GM23338 (cell line): ENCODE measurements at regions not wholly inside any gene's neighbourhood (a gene's known extent, or its start where the extent isn't known, plus 50 kb on each side); places are given as distances from the start of the nearest gene placed in this dataset.
A peak's percentile ranks its signal among the peaks of the same experiment; 100 is the strongest.

ENCODE experiments used
- ATAC-seq: fragments of 200-7000 bp; cut with Tn5 transposase; 3 replicates; pipeline ENCODE4 v1.9.1; 2020
- DNase-seq: peaks from one replicate; pipeline ENCODE4 v3.0.0-alpha.2; 2015; ENCODE audit warnings: low spot score
- H2AFZ ChIP-seq: fragments of 200-600 bp; sonication (generic); 2 replicates; pipeline ENCODE4 v1.8.0; 2016; ENCODE audit warnings: antibody characterized with exemption, mild to moderate bottlenecking, moderate library complexity
- H3F3A ChIP-seq: fragments of 200-600 bp; sonication (generic); replicated peaks from 2 replicates; pipeline ENCODE4 v1.8.0; 2017; ENCODE audit warnings: antibody characterized with exemption, mixed run types, low read depth
- H3K27ac ChIP-seq: fragments of 200-600 bp; sonication (generic); 2 replicates; pipeline ENCODE4 v1.6.1; 2016; ENCODE audit warnings: low read depth
- H3K27me3 ChIP-seq: fragments of 200-600 bp; sonication (generic); 2 replicates; pipeline ENCODE4 v1.8.0; 2016; ENCODE audit warnings: mild to moderate bottlenecking, mixed run types, moderate library complexity; ENCODE audit not compliant: insufficient read depth
- H3K36me3 ChIP-seq: fragments of 200-600 bp; sonication (generic); 2 replicates; pipeline ENCODE4 v1.8.0; 2016; ENCODE audit warnings: mild to moderate bottlenecking; ENCODE audit not compliant: insufficient read depth
- H3K4me1 ChIP-seq: fragments of 200-600 bp; sonication (generic); 2 replicates; pipeline ENCODE4 v1.8.0; 2016; ENCODE audit warnings: mild to moderate bottlenecking, moderate library complexity; ENCODE audit not compliant: insufficient read depth
- H3K4me2 ChIP-seq: fragments of 200-600 bp; sonication (generic); 2 replicates; pipeline ENCODE4 v1.7.1; 2017; ENCODE audit warnings: mixed run types
- H3K4me3 ChIP-seq: fragments of 200-600 bp; sonication (generic); 2 replicates; pipeline ENCODE4 v1.6.1; 2016; ENCODE audit warnings: mixed run types
- H3K79me2 ChIP-seq: fragments of 200-600 bp; sonication (generic); replicated peaks from 2 replicates; pipeline ENCODE4 v1.8.0; 2017; ENCODE audit warnings: mild to moderate bottlenecking; ENCODE audit not compliant: insufficient read depth
- H3K9me2 ChIP-seq: fragments of 200-600 bp; sonication (generic); 2 replicates; pipeline ENCODE4 v1.8.0; 2017; ENCODE audit not compliant: insufficient read depth
- H4K20me1 ChIP-seq: fragments of 200-600 bp; sonication (generic); replicated peaks from 2 replicates; pipeline ENCODE4 v1.8.0; 2017; ENCODE audit warnings: mild to moderate bottlenecking; ENCODE audit not compliant: insufficient read depth
- H3K27ac Mint-ChIP-seq: 2 replicates; pipeline ENCODE4 v1.8.0; 2020; ENCODE audit warnings: inconsistent platforms, mild to moderate bottlenecking, moderate library complexity, mixed read lengths
- H3K27me3 Mint-ChIP-seq: 3 replicates; pipeline ENCODE4 v1.8.0; 2022; ENCODE audit warnings: low read depth, mild to moderate bottlenecking, moderate library complexity, mixed read lengths, inconsistent platforms; ENCODE audit not compliant: insufficient read depth, poor library complexity
- H3K36me3 Mint-ChIP-seq: 3 replicates; pipeline ENCODE4 v1.8.0; 2021; ENCODE audit warnings: low read depth, mild to moderate bottlenecking, inconsistent platforms, moderate library complexity, mixed read lengths
- H3K4me1 Mint-ChIP-seq: 3 replicates; pipeline ENCODE4 v1.8.0; 2020; ENCODE audit warnings: mild to moderate bottlenecking, inconsistent platforms, mixed read lengths
- H3K4me3 Mint-ChIP-seq: 3 replicates; pipeline ENCODE4 v1.8.0; 2021; ENCODE audit warnings: moderate library complexity, mild to moderate bottlenecking, inconsistent platforms, mixed read lengths
- H3K9me3 Mint-ChIP-seq: 3 replicates; pipeline ENCODE4 v1.8.0; 2020; ENCODE audit warnings: moderate library complexity, mild to moderate bottlenecking, inconsistent platforms, mixed read lengths
- CREB1 ChIP-seq: fragments of 250-450 bp; sonication (Bioruptor Pico); IDR thresholded peaks from 2 replicates; pipeline ENCODE4 v1.5.0; 2020; ENCODE audit warnings: low read depth, mild to moderate bottlenecking, moderate library complexity
- ETS1 ChIP-seq: IDR thresholded peaks from 2 replicates; pipeline ENCODE4 v1.6.1; 2016; ENCODE audit warnings: antibody characterized with exemption
- EZH2 ChIP-seq: fragments of 200-600 bp; sonication (generic); IDR thresholded peaks from one replicate; pipeline ENCODE4 v1.8.0; 2017; ENCODE audit warnings: antibody characterized with exemption, mild to moderate bottlenecking, low read depth; ENCODE audit not compliant: unreplicated experiment
- EZH2phosphoT487 ChIP-seq: fragments of 200-600 bp; sonication (generic); IDR thresholded peaks from one replicate; pipeline ENCODE4 v1.8.1; 2018; ENCODE audit warnings: antibody characterized with exemption; ENCODE audit not compliant: unreplicated experiment
- JUNB ChIP-seq: IDR thresholded peaks from one replicate; pipeline ENCODE4 v1.6.1; 2016; ENCODE audit warnings: antibody characterized with exemption; ENCODE audit not compliant: unreplicated experiment
- REST ChIP-seq: IDR thresholded peaks from one replicate; pipeline ENCODE4 v1.6.1; 2018; ENCODE audit warnings: antibody characterized with exemption; ENCODE audit not compliant: unreplicated experiment
- ZNF114 ChIP-seq: fragments of 250-450 bp; sonication (Bioruptor Pico); IDR thresholded peaks from 2 replicates; pipeline ENCODE4 v1.5.0; 2020; ENCODE audit warnings: mild to moderate bottlenecking, moderate library complexity
- ZNF462 ChIP-seq: fragments of 250-450 bp; sonication (Bioruptor Pico); IDR thresholded peaks from 2 replicates; pipeline ENCODE4 v1.5.0; 2020; ENCODE audit warnings: mild to moderate bottlenecking, moderate library complexity

- TF ChIP-seq ZNF462 (CRISPR knock-in tag) (no peak), REST (no peak), CREB1 (CRISPR knock-in tag) (no peak)
Observed at GRCh38 chr11:16609769-16610168, 128.7 kb upstream of the C11orf58 start (continued).

GRCh38 chr11:16607675-16608644, 130.5 kb upstream of the C11orf58 start:
- Mint-ChIP-seq H3K9me3 (no peaks in the 10 kb centered on the region; the same call in 2 of the 3 replicates), H3K4me1 (peaks cover 39% of the 10 kb centered on the region), H3K27me3 (peaks cover 37% of the 10 kb centered on the region), H3K27ac (no peak overlapping the region), H3K4me3 (no peak overlapping the region), H3K36me3 (no peaks in the 10 kb centered on the region)
- Histone ChIP-seq H3K4me3 (peak overlapping the region; percentile 76), H3K9me2 (no peaks in the 10 kb centered on the region), H3K4me2 (peak overlapping the region; percentile 98), H3K36me3 (no peaks in the 10 kb centered on the region), H3K27me3 (peaks cover 100% of the 10 kb centered on the region), H4K20me1 (peaks cover 39% of the 10 kb centered on the region), H3K4me1 (peaks cover 34% of the 10 kb centered on the region), H3K79me2 (no peaks in the 10 kb centered on the region), H3K27ac (no peak overlapping the region), H3F3A (peaks cover 4% of the 10 kb centered on the region; the same call in 1 of the 2 replicates), H2AFZ (peak overlapping the region; percentile 76)
- peak; percentile 26 for ATAC-seq
- DNase-seq: peak; percentile 87
- TF ChIP-seq ETS1 (no peak), EZH2 (peak; percentile 74), ZNF114 (no peak), REST (no peak), EZH2phosphoT487 (no peak), JUNB (no peak)
